SJSA1 (cell line): ENCODE measurements at regions not wholly inside any gene's neighbourhood (a gene's known extent, or its start where the extent isn't known, plus 50 kb on each side); places are given as distances from the start of the nearest gene placed in this dataset.

Experiments
- DNase-seq, 2 experiments: peaks; one replicate each; pipeline ENCODE4 v3.0.0-alpha.2; 2015 to 2020; ENCODE audit warnings: low spot score in 2 of 2, low read depth in 1 of 2
- H3K27ac ChIP-seq: fragments of 250-450 bp; sonication (Bioruptor Pico); 2 replicates; pipeline ENCODE4 v1.5.1; 2020; ENCODE audit warnings: mild to moderate bottlenecking, moderate library complexity
- H3K27me3 ChIP-seq: fragments of 250-450 bp; sonication (Bioruptor Pico); replicated peaks from 2 replicates; pipeline ENCODE4 v1.5.1; 2020; ENCODE audit warnings: mild to moderate bottlenecking, moderate library complexity
- H3K36me3 ChIP-seq: fragments of 250-450 bp; sonication (Bioruptor Pico); 2 replicates; pipeline ENCODE4 v1.5.1; 2020; ENCODE audit warnings: mild to moderate bottlenecking
- H3K4me1 ChIP-seq: fragments of 250-450 bp; sonication (Bioruptor Pico); replicated peaks from 2 replicates; pipeline ENCODE4 v1.6.1; 2021; ENCODE audit warnings: mild to moderate bottlenecking
- H3K4me3 ChIP-seq: fragments of 250-450 bp; sonication (Bioruptor Pico); 2 replicates; pipeline ENCODE4 v1.5.1; 2020; ENCODE audit warnings: mild to moderate bottlenecking
- H3K9me3 ChIP-seq: fragments of 250-450 bp; sonication (Bioruptor Pico); replicated peaks from 2 replicates; pipeline ENCODE4 v1.5.1; 2020; ENCODE audit warnings: mild to moderate bottlenecking

DNA sequence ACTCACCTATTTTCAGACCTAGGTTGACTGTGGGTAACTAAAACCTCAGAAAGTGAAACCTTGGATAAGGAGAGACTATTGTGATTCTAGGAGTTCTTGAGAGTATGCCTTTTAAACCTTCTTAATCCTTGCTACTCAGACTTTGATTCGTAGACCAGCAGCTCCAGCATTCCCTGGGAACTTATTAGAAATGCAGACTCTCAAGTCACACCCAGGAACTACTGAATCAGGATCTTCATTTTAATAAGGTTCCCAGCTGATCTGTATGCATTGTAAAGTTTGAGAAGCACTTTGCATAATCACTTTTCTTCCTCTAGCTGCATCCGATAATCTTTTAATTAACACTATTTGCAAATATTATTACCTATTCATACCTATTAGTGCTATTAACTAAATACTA is 480.3 kb upstream of the KCNMB2 start:
- H3K4me3 ChIP-seq, result no peak overlapping the region
- no peaks in the 10 kb centered on the region for H3K27me3 ChIP-seq
- no peaks in the 10 kb centered on the region for H3K4me1 ChIP-seq
- no peaks in the 10 kb centered on the region for H3K9me3 ChIP-seq
- no peak for DNase-seq
- no peak overlapping the region for H3K27ac ChIP-seq
- no peaks in the 10 kb centered on the region for H3K36me3 ChIP-seq

DNA sequence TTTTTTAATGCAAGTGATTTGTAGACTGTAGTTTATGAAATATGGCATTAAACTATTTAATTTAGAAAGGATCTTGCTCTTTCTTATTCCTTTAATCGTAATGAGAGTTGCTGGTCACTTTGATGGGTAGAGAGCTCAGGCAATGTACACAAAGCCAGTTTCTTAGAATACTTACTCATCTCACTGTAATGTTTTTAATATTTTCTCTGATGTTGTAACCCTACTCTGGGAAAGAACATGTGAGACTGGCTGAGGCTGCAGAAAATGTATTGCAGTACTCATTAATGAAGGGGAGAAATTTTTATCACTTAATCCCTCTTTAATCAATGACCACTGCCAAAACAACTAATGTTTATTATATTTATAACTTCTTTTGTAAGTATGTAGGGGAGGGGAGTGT is 479.4 kb upstream of the KCNMB2 start:
- H3K4me3 ChIP-seq, result no peak overlapping the region
- no peak for DNase-seq
- no peaks in the 10 kb centered on the region for H3K36me3 ChIP-seq
- H3K9me3 ChIP-seq, result no peaks in the 10 kb centered on the region
- H3K4me1 ChIP-seq, result no peaks in the 10 kb centered on the region
- H3K27me3 ChIP-seq, result no peaks in the 10 kb centered on the region
- no peak overlapping the region for H3K27ac ChIP-seq

DNA sequence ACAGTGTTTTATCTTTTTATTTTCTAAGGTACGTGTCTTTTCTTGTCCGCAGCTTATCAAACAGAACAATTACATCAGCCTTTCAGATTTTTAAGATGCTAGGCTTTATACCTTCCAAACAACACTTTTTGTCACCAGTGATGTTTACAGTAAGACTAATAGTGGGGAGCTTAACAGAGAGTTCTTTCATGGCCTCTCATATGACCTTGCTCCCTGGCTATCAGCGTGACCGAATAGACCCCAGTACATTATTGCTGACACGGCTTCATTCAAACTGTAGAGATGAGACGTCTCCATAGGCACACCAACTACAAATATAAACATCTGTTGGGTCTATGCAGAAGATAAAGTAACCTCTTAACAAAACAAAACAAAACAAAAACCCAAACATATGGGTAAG is 477.6 kb upstream of the KCNMB2 start:
- Histone ChIP-seq H3K36me3 (no peaks in the 10 kb centered on the region), H3K9me3 (no peaks in the 10 kb centered on the region), H3K27me3 (no peaks in the 10 kb centered on the region), H3K27ac (no peak overlapping the region), H3K4me1 (no peaks in the 10 kb centered on the region), H3K4me3 (no peak overlapping the region)
- DNase-seq, result no peak

DNA sequence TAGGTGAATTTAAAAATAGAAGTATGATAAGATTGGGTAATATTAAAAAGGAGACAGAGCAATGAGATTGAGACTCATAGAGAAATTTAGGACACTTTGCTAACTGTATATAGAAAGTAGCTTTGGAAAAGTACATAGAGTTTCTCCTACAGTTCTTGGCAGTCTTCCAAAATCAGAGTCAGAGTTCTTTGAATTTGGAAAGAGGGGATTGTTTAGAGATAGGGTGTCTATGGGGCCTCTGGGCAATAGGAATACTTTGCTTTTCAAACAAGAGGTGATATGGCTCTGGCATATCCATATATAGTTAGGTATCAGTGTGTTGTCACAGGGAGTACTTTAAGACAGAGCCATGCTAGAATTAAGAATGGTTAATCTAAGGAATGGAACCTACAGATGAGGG is 477.1 kb upstream of the KCNMB2 start:
- no peaks in the 10 kb centered on the region for H3K27me3 ChIP-seq
- H3K9me3 ChIP-seq, result no peaks in the 10 kb centered on the region
- no peaks in the 10 kb centered on the region for H3K4me1 ChIP-seq
- H3K4me3 ChIP-seq, result no peak overlapping the region
- no peak for DNase-seq
- H3K27ac ChIP-seq, result no peak overlapping the region
- H3K36me3 ChIP-seq, result no peaks in the 10 kb centered on the region

DNA sequence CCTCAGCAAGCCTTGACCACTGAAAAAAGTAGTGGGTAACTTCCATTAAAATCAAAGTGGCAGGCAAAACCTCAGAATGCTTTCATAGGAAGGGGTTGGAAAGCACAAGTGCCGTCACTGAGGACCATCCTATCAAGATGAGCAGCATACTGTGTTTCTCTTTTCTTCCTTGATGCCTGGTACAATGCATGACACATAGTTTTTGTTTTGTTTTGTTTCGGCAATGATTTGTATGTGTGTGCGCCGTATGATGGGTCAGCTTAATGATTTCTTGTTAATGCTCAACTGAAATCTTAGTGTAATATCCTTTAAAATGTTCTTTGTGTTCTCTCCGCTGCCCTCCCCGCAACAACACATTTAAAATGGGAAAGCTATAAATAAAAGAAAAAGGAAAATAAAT is 476.4 kb upstream of the KCNMB2 start:
- H3K9me3 ChIP-seq, result no peaks in the 10 kb centered on the region
- no peak overlapping the region for H3K4me3 ChIP-seq
- no peak for DNase-seq
- H3K27ac ChIP-seq, result no peak overlapping the region
- no peaks in the 10 kb centered on the region for H3K27me3 ChIP-seq
- H3K4me1 ChIP-seq, result no peaks in the 10 kb centered on the region
- H3K36me3 ChIP-seq, result no peaks in the 10 kb centered on the region

DNA sequence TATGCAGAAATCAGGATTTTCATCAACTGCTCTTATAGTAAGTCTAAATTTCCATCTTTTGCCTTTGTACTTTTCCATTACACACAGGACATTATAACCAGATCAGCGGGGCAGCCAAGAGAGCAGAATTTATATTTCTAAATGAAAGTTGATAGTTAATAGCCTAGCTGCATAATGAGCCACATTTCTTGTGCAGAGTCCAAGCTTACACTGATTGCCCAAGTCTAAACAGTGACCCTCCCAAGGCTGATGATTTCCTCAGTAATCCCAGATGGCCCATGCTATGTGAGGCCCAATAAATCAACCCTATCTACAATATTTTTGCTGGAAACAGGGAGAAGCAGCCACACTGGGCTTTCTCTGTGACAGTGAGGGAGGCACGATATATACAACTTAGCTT is 475.8 kb upstream of the KCNMB2 start:
- no peak for DNase-seq
- H3K27ac ChIP-seq, result no peak overlapping the region
- H3K4me3 ChIP-seq, result no peak overlapping the region

DNA sequence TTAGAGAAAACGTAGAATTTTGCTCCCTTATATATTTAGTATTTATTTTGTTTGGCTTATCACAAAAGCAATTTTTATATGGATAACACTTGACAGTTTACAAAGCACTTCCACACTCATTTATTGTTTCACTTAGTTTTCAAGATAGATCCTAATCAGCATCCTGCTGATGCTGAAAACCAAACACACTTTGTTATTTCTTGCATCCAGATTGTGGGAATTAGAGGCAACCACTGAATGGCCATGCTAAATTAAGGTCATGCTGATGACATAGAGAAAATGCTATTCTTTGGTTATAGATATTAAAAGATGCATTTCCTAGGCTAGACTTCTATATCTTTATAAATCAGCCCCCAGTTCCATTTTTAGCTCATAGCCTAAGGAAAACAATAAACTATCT is 474.1 kb upstream of the KCNMB2 start:
- H3K27ac ChIP-seq, result no peak overlapping the region
- no peak for DNase-seq
- no peaks in the 10 kb centered on the region for H3K27me3 ChIP-seq
- H3K9me3 ChIP-seq, result no peaks in the 10 kb centered on the region
- H3K36me3 ChIP-seq, result no peaks in the 10 kb centered on the region
- no peaks in the 10 kb centered on the region for H3K4me1 ChIP-seq
- H3K4me3 ChIP-seq, result no peak overlapping the region

More for the DNA sequence above, 475.8 kb upstream of the KCNMB2 start:
- Histone ChIP-seq H3K4me1 (no peaks in the 10 kb centered on the region), H3K9me3 (no peaks in the 10 kb centered on the region), H3K27me3 (no peaks in the 10 kb centered on the region), H3K36me3 (no peaks in the 10 kb centered on the region)

DNA sequence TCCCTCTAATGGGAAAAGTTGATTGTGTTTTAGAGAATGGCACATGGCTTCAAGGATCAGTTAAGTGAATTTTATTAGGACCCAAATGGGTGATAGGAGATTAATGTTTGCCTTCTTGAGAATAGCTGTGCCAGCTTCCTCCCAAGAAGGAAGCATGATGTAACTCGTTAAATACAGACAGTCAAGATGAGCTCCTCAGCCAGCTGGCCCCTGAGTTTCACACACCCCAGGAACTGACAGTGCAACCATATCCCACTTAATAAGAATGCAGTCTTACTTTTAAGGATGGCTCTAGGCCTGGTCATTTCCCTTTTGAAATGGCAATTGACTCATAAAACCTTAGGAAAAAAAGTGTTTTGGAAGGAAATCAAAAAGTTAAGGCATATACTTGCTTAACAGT is 472.8 kb upstream of the KCNMB2 start:
- Histone ChIP-seq H3K4me3 (no peak overlapping the region), H3K27ac (no peak overlapping the region), H3K9me3 (no peaks in the 10 kb centered on the region), H3K4me1 (no peaks in the 10 kb centered on the region), H3K36me3 (no peaks in the 10 kb centered on the region), H3K27me3 (no peaks in the 10 kb centered on the region)
- DNase-seq, result no peak

DNA sequence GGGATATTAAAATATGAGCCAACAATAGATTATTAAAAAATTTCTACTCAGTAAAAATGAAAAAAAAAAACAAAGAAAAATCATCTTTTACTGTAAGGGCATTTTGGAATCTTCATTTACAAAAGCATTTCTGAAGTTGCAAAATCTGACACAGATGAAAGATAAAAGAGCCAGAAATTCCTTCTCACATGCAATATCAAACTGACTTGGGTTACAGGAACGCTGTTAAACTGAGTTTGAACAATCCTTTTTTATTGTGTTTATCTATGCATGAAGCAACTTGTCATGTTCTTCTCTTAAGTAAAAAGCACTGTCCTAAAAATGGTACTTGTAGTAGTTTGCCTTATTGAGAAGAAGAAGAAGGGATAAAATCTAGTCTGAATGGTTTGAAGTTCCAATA is 468.5 kb upstream of the KCNMB2 start:
- no peaks in the 10 kb centered on the region for H3K36me3 ChIP-seq
- H3K4me3 ChIP-seq, result no peak overlapping the region
- no peak for DNase-seq
- H3K27ac ChIP-seq, result no peak overlapping the region
- no peaks in the 10 kb centered on the region for H3K9me3 ChIP-seq
- no peaks in the 10 kb centered on the region for H3K4me1 ChIP-seq
- no peaks in the 10 kb centered on the region for H3K27me3 ChIP-seq

DNA sequence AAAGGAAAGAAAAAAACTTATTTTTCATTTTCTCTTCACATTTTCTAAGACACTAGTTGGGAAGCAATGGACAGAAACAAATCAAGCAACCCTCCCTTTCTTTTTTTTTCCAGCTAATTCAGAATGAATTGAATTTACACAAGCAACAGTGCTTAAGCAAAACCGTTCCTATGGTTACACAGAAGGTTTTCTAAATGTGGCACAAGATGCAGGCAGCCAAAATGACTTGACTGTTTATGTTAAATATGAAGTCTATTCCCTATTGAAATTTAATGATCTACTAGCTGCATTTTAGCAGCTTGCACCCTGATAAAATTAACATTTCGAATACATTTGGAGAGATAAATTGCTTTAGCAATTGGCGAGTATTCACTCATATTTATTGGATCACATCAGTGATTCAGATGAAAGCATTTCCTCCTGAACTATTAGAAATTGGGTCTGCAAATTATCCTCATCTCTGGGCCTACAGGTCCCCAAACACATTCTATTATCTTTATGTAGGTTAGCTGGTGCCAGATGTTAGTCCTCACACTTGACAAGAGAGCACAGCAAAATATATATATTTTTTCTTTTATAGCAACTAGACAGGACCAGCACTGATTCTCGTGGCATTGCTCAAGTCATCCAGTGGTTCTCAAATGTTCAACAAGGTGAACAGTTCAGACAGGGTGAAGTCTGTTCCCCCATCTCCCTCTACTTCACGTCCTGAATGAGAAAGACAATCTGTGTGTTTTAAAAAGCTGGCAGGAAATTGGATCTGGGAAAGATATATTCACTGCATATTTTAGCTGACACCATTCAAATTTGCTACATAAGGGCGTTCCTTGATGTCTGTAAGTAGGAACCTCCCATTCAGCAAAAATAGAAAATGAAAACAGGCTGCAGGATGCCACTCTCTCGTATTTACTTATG is 463.6 kb upstream of the KCNMB2 start:
- H3K4me1 ChIP-seq, result no peaks in the 10 kb centered on the region
- H3K9me3 ChIP-seq, result no peaks in the 10 kb centered on the region
- H3K4me3 ChIP-seq, result no peak overlapping the region
- H3K27ac ChIP-seq, result no peak overlapping the region
- H3K36me3 ChIP-seq, result no peaks in the 10 kb centered on the region
- no peaks in the 10 kb centered on the region for H3K27me3 ChIP-seq
- no peak for DNase-seq

DNA sequence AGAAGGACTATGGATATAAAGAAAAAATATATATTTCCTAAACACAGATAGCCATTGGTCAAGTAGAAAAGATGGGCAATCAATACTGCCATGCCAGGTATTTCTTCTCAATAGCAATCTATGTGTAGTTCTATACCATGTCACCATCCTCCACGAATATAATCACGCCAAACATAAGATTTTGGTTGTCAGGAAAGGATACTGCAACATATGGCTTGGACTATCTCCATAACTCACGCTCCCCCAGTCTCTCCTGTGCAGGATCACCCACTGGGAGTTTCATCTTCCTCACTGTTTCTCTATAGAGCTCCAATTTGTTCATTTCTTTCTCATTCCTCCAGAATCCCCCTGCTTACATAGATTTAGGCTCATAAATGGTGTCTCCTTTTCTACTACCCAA is 462.9 kb upstream of the KCNMB2 start:
- Histone ChIP-seq H3K36me3 (no peaks in the 10 kb centered on the region), H3K4me3 (no peak overlapping the region), H3K4me1 (no peaks in the 10 kb centered on the region), H3K27me3 (no peaks in the 10 kb centered on the region), H3K27ac (no peak overlapping the region), H3K9me3 (no peaks in the 10 kb centered on the region)
- no peak for DNase-seq

DNA sequence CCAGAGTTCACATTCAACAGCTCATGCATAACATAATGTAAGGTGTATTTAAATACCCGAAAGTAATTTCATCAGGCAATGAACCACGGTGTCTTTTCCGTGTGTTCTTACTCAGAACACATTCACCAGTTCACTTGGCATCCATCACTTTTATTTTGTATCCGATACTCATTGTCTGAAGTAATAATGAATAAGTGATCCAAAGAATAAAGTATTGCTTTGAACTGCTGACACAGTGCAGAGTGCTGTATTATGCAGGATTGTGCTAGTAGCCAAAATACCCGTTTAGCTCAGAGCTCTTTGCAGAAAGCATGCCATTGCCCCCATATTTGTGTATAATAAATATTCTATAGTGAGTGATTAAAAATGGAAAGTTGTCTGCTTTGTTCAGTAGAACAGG is 460.9 kb upstream of the KCNMB2 start:
- Histone ChIP-seq H3K27me3 (no peaks in the 10 kb centered on the region), H3K4me3 (no peak overlapping the region), H3K36me3 (no peaks in the 10 kb centered on the region), H3K9me3 (no peaks in the 10 kb centered on the region), H3K27ac (no peak overlapping the region), H3K4me1 (no peaks in the 10 kb centered on the region)
- DNase-seq, result no peak

DNA sequence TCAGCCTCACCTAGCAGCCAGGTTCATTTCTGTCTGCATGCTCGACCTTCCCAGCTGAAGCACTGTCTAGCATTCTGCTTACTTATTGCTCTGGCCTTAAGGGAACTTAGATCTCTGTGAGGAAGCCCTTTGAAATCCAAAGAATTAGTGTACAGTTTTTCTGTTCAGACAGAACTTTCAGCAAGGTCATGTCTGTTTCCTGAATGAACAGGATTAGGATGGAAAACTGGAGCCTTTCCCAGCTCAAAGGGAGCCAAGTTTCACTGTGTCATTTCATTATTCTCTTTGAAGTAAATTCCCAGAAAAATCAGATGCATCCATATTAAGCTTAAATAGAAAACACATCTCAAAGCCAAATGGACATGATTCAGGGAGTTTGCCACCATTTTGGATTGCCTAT is 457.3 kb upstream of the KCNMB2 start:
- no peaks in the 10 kb centered on the region for H3K27me3 ChIP-seq
- no peaks in the 10 kb centered on the region for H3K36me3 ChIP-seq
- H3K27ac ChIP-seq, result no peak overlapping the region
- peaks cover 2% of the 10 kb centered on the region for H3K4me1 ChIP-seq
- no peaks in the 10 kb centered on the region for H3K9me3 ChIP-seq
- H3K4me3 ChIP-seq, result no peak overlapping the region
- DNase-seq, result no peak

DNA sequence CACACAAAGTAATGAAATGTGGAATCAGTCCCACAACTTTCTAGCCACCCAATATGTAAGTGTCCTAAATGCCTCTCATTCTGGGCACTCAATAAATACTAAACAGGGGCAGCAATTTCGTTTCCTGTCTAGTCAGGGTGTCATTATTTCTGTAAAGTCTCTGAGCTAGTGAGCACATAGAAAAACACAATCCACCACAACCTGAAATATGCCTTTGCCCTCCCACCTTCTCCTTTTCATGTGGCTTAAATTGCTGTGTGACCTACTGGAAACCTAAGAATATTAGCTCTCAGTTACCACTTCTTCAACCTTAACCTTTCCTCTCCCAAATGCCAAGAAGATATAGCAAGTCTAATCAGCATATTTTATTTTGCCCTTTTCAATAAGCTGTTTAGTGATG is 456.3 kb upstream of the KCNMB2 start:
- Histone ChIP-seq H3K36me3 (no peaks in the 10 kb centered on the region), H3K27me3 (no peaks in the 10 kb centered on the region), H3K9me3 (no peaks in the 10 kb centered on the region), H3K4me1 (peaks cover 12% of the 10 kb centered on the region), H3K27ac (no peak overlapping the region), H3K4me3 (no peak overlapping the region)
- DNase-seq, result no peak
